NB4 (cell line): ENCODE measurements at regions not wholly inside any gene's neighbourhood (a gene's known extent, or its start where the extent isn't known, plus 50 kb on each side); places are given as distances from the start of the nearest gene placed in this dataset.

Source experiments
- CTCF ChIP-seq: IDR thresholded peaks from one replicate; pipeline ENCODE4 v1.5.1; 2012; ENCODE audit warnings: low read depth, low read length
- MAX ChIP-seq: IDR thresholded peaks from 2 replicates; pipeline ENCODE4 v1.6.1; 2011; ENCODE audit warnings: low read depth, low read length
- POLR2A ChIP-seq: IDR thresholded peaks from 2 replicates; pipeline ENCODE4 v1.6.1; 2011; ENCODE audit warnings: mild to moderate bottlenecking; ENCODE audit not compliant: insufficient read length; ENCODE audit errors: extremely low read depth

- TF ChIP-seq POLR2A (no peak), CTCF (no peak), MAX (no peak)
Measured at GRCh38 chr10:76666891-76667290, 970.7 kb downstream of the KCNMA1 start.
